K562 (cell line): ENCODE measurements at regions not wholly inside any gene's neighbourhood (a gene's known extent, or its start where the extent isn't known, plus 50 kb on each side); places are given as distances from the start of the nearest gene placed in this dataset.

Source experiments
- ATAC-seq: fragments of 200-7000 bp; cut with Tn5 transposase; 3 replicates; pipeline ENCODE4 v1.9.1; 2020; ENCODE audit warnings: moderate library complexity
- BruUV-seq: library from RNA; stranded (reverse); fragments of 400-500 nt; replicated peaks from 2 replicates; lab custom pipeline; 2021; lab: Mats Ljungman, UMichigan
- CTCF ChIA-PET: fragments of 300-600 bp; formaldehyde crosslinking; extraction: SDS; loops from one replicate; lab custom pipeline; 2021; ENCODE audit warnings: low intra/inter-chr PET ratio; lab: Yijun Ruan, JAX
- POLR2A ChIA-PET: fragments of 300-600, 350-650 bp; sonication (Branson Sonifier 250); formaldehyde crosslinking; extraction: SDS; loops from one replicate; lab custom pipeline; 2021; ENCODE audit warnings: antibody characterized with exemption, inconsistent platforms; lab: Yijun Ruan, JAX
- DNase-seq, 4 experiments: peaks; one replicate each; pipeline versions ENCODE4 v3.0.0 to v3.0.0-alpha.2; 2011 to 2018; ENCODE audit warnings: low spot score in 3 of 4, mixed read lengths in 3 of 4; ENCODE audit errors: extremely low read depth in 1 of 4
- FAIRE-seq: peaks from 2 replicates; lab custom pipeline; 2011; peaks lifted over from hg19 to GRCh38; lab: Jason Lieb, UNC
- H2AFZ ChIP-seq: 2 replicates; pipeline ENCODE4 v1.6.0; 2011; ENCODE audit warnings: low read depth, low read length, control low read depth, inconsistent platforms
- H3K27ac ChIP-seq: fragments of 200-600 bp; 3 replicates; pipeline ENCODE4 v1.8.0; 2011; ENCODE audit warnings: low read depth, mild to moderate bottlenecking, control low read depth, inconsistent platforms, low read length, moderate library complexity, mixed read lengths; ENCODE audit errors: extremely low read depth
- H3K27me3 ChIP-seq, 2 experiments: fragments of 300-600 bp in 1 of 2; 2 replicates in 1 of 2; 3 replicates in 1 of 2; pipeline versions ENCODE4 v1.6.0 to v1.8.0; 2011; ENCODE audit warnings: inconsistent platforms in 2 of 2, low read length in 2 of 2, mild to moderate bottlenecking in 1 of 2, mixed read lengths in 1 of 2, moderate library complexity in 1 of 2; ENCODE audit not compliant: control insufficient read depth in 2 of 2, insufficient read depth in 2 of 2
- H3K36me3 ChIP-seq: fragments of 300-600 bp; 3 replicates; pipeline ENCODE4 v1.8.0; 2011; ENCODE audit warnings: mild to moderate bottlenecking, low read length, inconsistent platforms; ENCODE audit not compliant: control insufficient read depth, insufficient read depth
- H3K4me1 ChIP-seq, 2 experiments: fragments of 200-600 bp in 1 of 2; replicated peaks in 1 of 2; 2 replicates in 1 of 2; 3 replicates in 1 of 2; pipeline versions ENCODE4 v1.5.1 to v1.8.0; 2011; ENCODE audit warnings: inconsistent platforms in 2 of 2, low read length in 2 of 2, mild to moderate bottlenecking in 1 of 2, mixed read lengths in 1 of 2, moderate library complexity in 1 of 2; ENCODE audit not compliant: control insufficient read depth in 2 of 2, insufficient read depth in 2 of 2
- H3K4me2 ChIP-seq: 2 replicates; pipeline ENCODE4 v1.6.1; 2011; ENCODE audit warnings: low read length, control low read depth, inconsistent platforms, mixed read lengths; ENCODE audit not compliant: insufficient read depth
- H3K4me3 ChIP-seq: fragments of 200-600 bp; sonication (generic), shearing (Covaris generic); 2 replicates; pipeline ENCODE4 v1.5.1; 2016; ENCODE audit warnings: control low read depth, inconsistent platforms
- H3K79me2 ChIP-seq: fragments of 200-600 bp; 3 replicates; pipeline ENCODE4 v1.8.0; 2011; ENCODE audit warnings: low read length, inconsistent platforms; ENCODE audit not compliant: control insufficient read depth, insufficient read depth
- H3K9ac ChIP-seq, 2 experiments: 2 replicates each; pipeline versions ENCODE4 v1.6.0 to v1.6.1; 2011; ENCODE audit warnings: low read depth in 2 of 2, low read length in 2 of 2, control low read depth in 1 of 2, inconsistent platforms in 1 of 2, mild to moderate bottlenecking in 1 of 2, mixed read lengths in 1 of 2; ENCODE audit not compliant: insufficient read depth in 1 of 2
- H3K9me1 ChIP-seq: one replicate; pipeline ENCODE4 v1.6.0; 2011; ENCODE audit warnings: inconsistent platforms, mild to moderate bottlenecking, low read length, moderate library complexity; ENCODE audit not compliant: control insufficient read depth, insufficient read depth
- H3K9me3 ChIP-seq: replicated peaks from 2 replicates; pipeline ENCODE4 v1.5.1; 2011; ENCODE audit warnings: low read depth, low read length, inconsistent platforms; ENCODE audit not compliant: control insufficient read depth, insufficient read depth
- H4K20me1 ChIP-seq: replicated peaks from 2 replicates; pipeline ENCODE4 v1.6.1; 2011; ENCODE audit warnings: low read length, inconsistent platforms, mixed read lengths; ENCODE audit not compliant: control insufficient read depth, insufficient read depth
- BDP1 ChIP-seq: IDR thresholded peaks from 3 replicates; pipeline ENCODE4 v1.6.1; 2011; ENCODE audit not compliant: insufficient read length, insufficient read depth
- CAMTA2 ChIP-seq: fragments of 250-450 bp; sonication (Bioruptor Pico); conservative IDR thresholded peaks from 2 replicates; pipeline ENCODE4 v1.5.1; 2022
- COPS2 ChIP-seq: fragments of 450-650 bp; conservative IDR thresholded peaks from 2 replicates; pipeline ENCODE4 v1.6.1; 2016; ENCODE audit warnings: mild to moderate bottlenecking, moderate library complexity
- CTBP1 ChIP-seq: fragments of 450-650 bp; IDR thresholded peaks from 2 replicates; pipeline ENCODE4 v1.6.1; 2016; ENCODE audit warnings: borderline replicate concordance
- ETS2 ChIP-seq: IDR thresholded peaks from 2 replicates; pipeline ENCODE4 v1.6.1; 2016; ENCODE audit warnings: borderline replicate concordance, missing genetic modification characterization, mild to moderate bottlenecking, moderate library complexity, missing compliant biosample characterization; ENCODE audit not compliant: poor library complexity, severe bottlenecking
- GTF2F1 ChIP-seq: IDR thresholded peaks from 2 replicates; pipeline ENCODE4 v1.6.1; 2011; ENCODE audit warnings: low read depth, low read length, improper control_type of control experiment
- HDAC8 ChIP-seq: fragments of 450-650 bp; IDR thresholded peaks from 2 replicates; pipeline ENCODE4 v1.6.1; 2016; ENCODE audit warnings: mild to moderate bottlenecking, missing genetic modification characterization, moderate library complexity, missing compliant biosample characterization
- KLF10 ChIP-seq: fragments of 250-450 bp; sonication (Bioruptor Pico); IDR thresholded peaks from 2 replicates; pipeline ENCODE4 v1.6.1; 2021; ENCODE audit warnings: matching md5 sums
- KLF16 ChIP-seq: IDR thresholded peaks from 2 replicates; pipeline ENCODE4 v1.6.1; 2016; ENCODE audit warnings: antibody characterized with exemption
- NFIX ChIP-seq: fragments of 250-450 bp; sonication (Bioruptor Pico); IDR thresholded peaks from 2 replicates; pipeline ENCODE4 v1.4.0; 2020; ENCODE audit warnings: low read depth, mild to moderate bottlenecking, moderate library complexity
- RBBP5 ChIP-seq: fragments of 200-600 bp; sonication (generic); IDR thresholded peaks from 2 replicates; pipeline ENCODE4 v1.6.1; 2012; ENCODE audit warnings: borderline replicate concordance, mild to moderate bottlenecking, low read length, control low read depth, inconsistent platforms; ENCODE audit not compliant: insufficient read depth, poor library complexity, severe bottlenecking
- TARDBP ChIP-seq: fragments of 450-650 bp; IDR thresholded peaks from 2 replicates; pipeline ENCODE4 v1.6.1; 2016
- ZNF316 ChIP-seq: fragments of 450-650 bp; IDR thresholded peaks from 2 replicates; pipeline ENCODE4 v1.6.1; 2016
- ZNF507 ChIP-seq: conservative IDR thresholded peaks from 2 replicates; pipeline ENCODE4 v1.6.1; 2017; ENCODE audit warnings: missing genetic modification characterization, missing compliant biosample characterization
- ZNF75A ChIP-seq: fragments of 450-650 bp; formaldehyde crosslinking; IDR thresholded peaks from 2 replicates; pipeline ENCODE4 v1.4.0; 2020; ENCODE audit warnings: mild to moderate bottlenecking
- WGBS: fragments of 100-300 bp; shearing (Covaris generic); methylation state at CpG from one replicate; pipeline ENCODE4 v1.1.6; 2016; ENCODE audit warnings: low coverage, mixed read lengths; ENCODE audit not compliant: insufficient coverage; ENCODE audit errors: missing lambda C conversion rate; 5-methylcytosine and 5-hydroxymethylcytosine counted together
- in situ Hi-C: fragments of 300-500 bp; cut with MboI; formaldehyde crosslinking; loops from 4 replicates; pipeline ENCODE4 v1.15.0; 2018; ENCODE audit warnings: inconsistent platforms, mixed read lengths
- intact Hi-C: fragments of 100-400 bp; cut with micrococcal nuclease; formaldehyde crosslinking; loops from 2 replicates; pipeline ENCODE4 v1.14.2; 2022
- TF ChIP-seq, protein P1 (sequence below), 2 experiments: fragments of 450-650 bp; IDR thresholded peaks; 2 replicates each; pipeline ENCODE4 v1.6.1; 2016

DNA sequence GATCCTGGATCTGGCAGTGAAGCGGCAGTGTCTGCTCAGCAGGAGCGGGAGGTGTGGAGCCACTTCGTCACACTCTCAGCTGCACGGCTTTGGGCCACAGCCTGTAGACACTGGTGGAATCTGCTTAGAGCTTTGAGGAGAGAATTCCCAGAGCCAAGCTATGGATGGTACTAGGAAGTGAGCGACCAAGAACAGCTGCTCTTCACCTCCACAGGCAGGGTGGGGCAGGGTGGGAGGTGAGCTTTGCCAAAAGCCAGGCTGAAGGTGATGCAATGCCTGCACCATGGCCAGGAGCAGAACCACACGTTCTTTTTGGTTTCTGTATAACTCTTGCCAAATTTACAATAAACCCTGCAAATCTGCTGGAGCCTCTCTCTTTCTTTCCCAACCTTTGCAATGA, 226.1 kb downstream of the ANKRD30B start:
- ChIA-PET POLR2A (no interaction called here), CTCF (no interaction called here)
- FAIRE-seq (no peak), ATAC-seq (no peak), DNase-seq (no peak)
- Histone ChIP-seq H3K27ac (no peak overlapping the region), H3K27me3 (no peaks in the 10 kb centered on the region), H3K4me2 (no peak overlapping the region), H4K20me1 (no peaks in the 10 kb centered on the region), H3K9ac (no peak overlapping the region), H3K9me3 (no peaks in the 10 kb centered on the region), H3K36me3 (no peaks in the 10 kb centered on the region), H3K4me3 (no peak overlapping the region), H3K79me2 (no peaks in the 10 kb centered on the region), H3K4me1 (no peaks in the 10 kb centered on the region), H3K9me1 (no peaks in the 10 kb centered on the region), H2AFZ (no peak overlapping the region)
- no peak for TF ChIP-seq KLF16
- TF ChIP-seq COPS2: no peak
- TF ChIP-seq RBBP5: no peak
- TF ChIP-seq TARDBP: no peak
- TF ChIP-seq CTBP1: no peak
- TF ChIP-seq CAMTA2 (CRISPR knock-in tag): no peak
- TF ChIP-seq KLF10 (CRISPR knock-in tag): no peak
- TF ChIP-seq GTF2F1: no peak
- no peak for TF ChIP-seq ETS2 (tag)
- no peak for TF ChIP-seq HDAC8 (tag)
- TF ChIP-seq, protein P1, sequence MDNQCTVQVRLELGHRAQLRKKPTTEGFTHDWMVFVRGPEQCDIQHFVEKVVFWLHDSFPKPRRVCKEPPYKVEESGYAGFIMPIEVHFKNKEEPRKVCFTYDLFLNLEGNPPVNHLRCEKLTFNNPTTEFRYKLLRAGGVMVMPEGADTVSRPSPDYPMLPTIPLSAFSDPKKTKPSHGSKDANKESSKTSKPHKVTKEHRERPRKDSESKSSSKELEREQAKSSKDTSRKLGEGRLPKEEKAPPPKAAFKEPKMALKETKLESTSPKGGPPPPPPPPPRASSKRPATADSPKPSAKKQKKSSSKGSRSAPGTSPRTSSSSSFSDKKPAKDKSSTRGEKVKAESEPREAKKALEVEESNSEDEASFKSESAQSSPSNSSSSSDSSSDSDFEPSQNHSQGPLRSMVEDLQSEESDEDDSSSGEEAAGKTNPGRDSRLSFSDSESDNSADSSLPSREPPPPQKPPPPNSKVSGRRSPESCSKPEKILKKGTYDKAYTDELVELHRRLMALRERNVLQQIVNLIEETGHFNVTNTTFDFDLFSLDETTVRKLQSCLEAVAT (IDR thresholded peaks at IDR 0.05): no peak
- TF ChIP-seq ZNF316: no peak
- TF ChIP-seq NFIX (CRISPR knock-in tag): no peak
- TF ChIP-seq BDP1: no peak
- TF ChIP-seq ZNF507 (tag): no peak
- no peak for TF ChIP-seq ZNF75A (CRISPR knock-in tag)
- BruUV-seq: no TSS peak
- 0% methylated on average over 5 of the region's 6 CpGs for WGBS
- intact Hi-C loops (no loop called here), in situ Hi-C loops (no loop called here)
